ENCODE measurements at regions not wholly inside any gene's neighbourhood (a gene's known extent, or its start where the extent isn't known, plus 50 kb on each side); places are given as distances from the start of the nearest gene placed in this dataset.
"Not testable (repeated sequence)": the region's sequence is repeated elsewhere in the genome, so short reads cannot be mapped to it uniquely, and the experiment has no call there.

GRCh38 chr2:183812091-183812490, 687.8 kb downstream of the NUP35 start:
- no peak for DNase-seq

GRCh38 chr2:183825710-183826109, 701.5 kb downstream of the NUP35 start:
- DNase-seq, result no peak

- no peak for DNase-seq
Observed at GRCh38 chr2:183829931-183830330, 705.7 kb downstream of the NUP35 start.

- no peak for DNase-seq
Observed at GRCh38 chr2:183837157-183837556, 712.9 kb downstream of the NUP35 start.

GRCh38 chr2:183838295-183838694, 714.1 kb downstream of the NUP35 start:
- no peak for DNase-seq

GRCh38 chr2:183840061-183840584, 715.9 kb downstream of the NUP35 start:
- no peak for DNase-seq

- DNase-seq, result not testable (repeated sequence)
Observed at GRCh38 chr2:183849826-183850225, 725.6 kb downstream of the NUP35 start.

GRCh38 chr2:183859129-183859528, 734.9 kb downstream of the NUP35 start:
- no peak for DNase-seq

GRCh38 chr2:183866666-183867065, 731.7 kb upstream of the ZNF804A start:
- DNase-seq, result no peak

GRCh38 chr2:183867206-183867605, 731.1 kb upstream of the ZNF804A start:
- no peak for DNase-seq

- no peak for DNase-seq
Observed at GRCh38 chr2:183868153-183868552, 730.2 kb upstream of the ZNF804A start.

- peak; percentile 3 for DNase-seq
Observed at GRCh38 chr2:183868707-183869106, 729.6 kb upstream of the ZNF804A start.

GRCh38 chr2:183872131-183872530, 726.2 kb upstream of the ZNF804A start:
- DNase-seq, result no peak

- DNase-seq, result no peak
Observed at GRCh38 chr2:183881978-183882377, 716.4 kb upstream of the ZNF804A start.

GRCh38 chr2:183892315-183892941, 705.9 kb upstream of the ZNF804A start:
- no peak for DNase-seq

GRCh38 chr2:183898641-183899040, 699.7 kb upstream of the ZNF804A start:
- DNase-seq, result no peak

- no peak for DNase-seq
Observed at GRCh38 chr2:183901931-183902330, 696.4 kb upstream of the ZNF804A start.

- no peak for DNase-seq
Observed at GRCh38 chr2:183903026-183903425, 695.3 kb upstream of the ZNF804A start.

GRCh38 chr2:183916041-183916440, 682.3 kb upstream of the ZNF804A start:
- not testable (repeated sequence) for DNase-seq

- no peak for DNase-seq
Observed at GRCh38 chr2:183919167-183919566, 679.2 kb upstream of the ZNF804A start.

GRCh38 chr2:183919926-183920325, 678.4 kb upstream of the ZNF804A start:
- DNase-seq, result no peak

GRCh38 chr2:183925281-183925680, 673.0 kb upstream of the ZNF804A start:
- DNase-seq, result no peak

- DNase-seq, result no peak
Observed at GRCh38 chr2:183926433-183926832, 671.9 kb upstream of the ZNF804A start.

- peak; percentile 69 for DNase-seq
Observed at GRCh38 chr2:183927406-183928325, 670.7 kb upstream of the ZNF804A start.
